EL (cell line): ENCODE measurements at regions not wholly inside any gene's neighbourhood (a gene's known extent, or its start where the extent isn't known, plus 50 kb on each side); places are given as distances from the start of the nearest gene placed in this dataset.

Experiments
- DNase-seq: peaks from one replicate; pipeline ENCODE4 v3.0.0-alpha.2; 2016

DNA sequence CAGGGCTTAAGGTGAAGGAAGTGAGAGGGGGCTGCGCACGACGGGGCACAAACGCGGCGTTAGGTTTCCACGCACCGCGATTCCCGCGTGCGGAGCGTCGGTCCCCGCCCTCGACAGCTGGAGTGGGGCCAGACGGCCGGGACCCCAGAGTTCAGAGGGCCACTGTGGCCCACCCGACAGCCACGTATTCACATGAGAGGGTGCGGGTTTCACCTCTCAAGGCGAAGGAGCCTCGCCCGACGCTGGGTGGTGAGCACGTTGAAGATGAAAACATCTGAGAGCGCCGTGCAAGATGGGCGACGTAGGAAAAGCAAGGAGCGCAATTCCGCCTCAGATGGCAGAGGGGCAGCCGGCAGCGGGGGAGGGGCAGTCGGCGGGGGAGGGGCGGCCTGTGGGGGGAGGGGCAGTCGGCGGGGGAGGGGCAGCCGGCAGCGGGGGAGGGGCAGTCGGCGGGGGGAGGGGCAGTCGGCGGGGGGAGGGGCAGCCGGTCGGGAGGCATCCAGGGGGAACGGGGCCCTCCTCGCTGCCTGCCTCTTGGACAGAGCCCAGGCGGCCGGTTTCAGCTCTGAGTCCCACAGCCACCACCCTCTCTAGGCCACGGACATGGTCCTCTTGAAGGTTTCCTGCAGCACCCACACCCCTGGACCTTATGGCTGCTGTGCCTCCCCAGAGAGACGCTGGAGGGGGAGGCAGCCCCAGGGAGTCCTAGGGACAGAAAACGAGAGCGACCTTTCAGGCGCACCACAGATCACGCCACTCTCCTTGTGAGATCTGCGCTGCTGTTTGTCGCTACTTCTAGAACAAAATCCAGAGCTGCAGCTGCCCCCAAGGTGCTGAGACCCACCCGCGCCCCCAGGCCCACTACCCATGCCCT is 113.7 kb downstream of the DLL1 start:
- DNase-seq: no peak

- DNase-seq: no peak
Observed at GRCh38 chr6:170176136-170176897, 114.6 kb downstream of the DLL1 start.

DNA sequence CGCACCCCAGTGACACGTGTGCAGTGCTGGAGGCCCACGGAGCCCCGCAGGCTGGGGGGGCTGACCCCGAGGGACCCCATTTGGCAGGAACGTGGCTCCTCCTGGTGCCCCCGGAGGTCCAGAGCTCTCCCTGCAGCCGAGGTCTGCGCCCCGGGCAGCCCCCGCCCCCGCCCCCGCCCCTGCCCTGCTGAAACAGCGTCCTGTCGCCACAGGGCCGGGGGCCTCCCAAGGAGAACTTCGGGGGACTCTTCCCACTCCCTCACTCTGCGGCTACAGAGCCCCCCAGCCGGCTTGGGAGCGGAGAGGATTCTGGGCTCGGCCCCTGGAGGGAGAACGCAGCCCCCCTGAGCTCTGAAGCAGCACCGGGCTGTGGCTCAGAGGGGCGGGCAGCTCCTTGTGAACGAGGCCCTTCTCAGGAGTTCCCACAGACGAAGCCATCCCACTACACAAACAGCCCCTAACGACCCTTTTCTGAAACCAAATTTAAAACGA is 115.2 kb downstream of the DLL1 start:
- DNase-seq: no peak

- DNase-seq: no peak
Observed at GRCh38 chr6:170174771-170175643, 115.9 kb downstream of the DLL1 start.

DNA sequence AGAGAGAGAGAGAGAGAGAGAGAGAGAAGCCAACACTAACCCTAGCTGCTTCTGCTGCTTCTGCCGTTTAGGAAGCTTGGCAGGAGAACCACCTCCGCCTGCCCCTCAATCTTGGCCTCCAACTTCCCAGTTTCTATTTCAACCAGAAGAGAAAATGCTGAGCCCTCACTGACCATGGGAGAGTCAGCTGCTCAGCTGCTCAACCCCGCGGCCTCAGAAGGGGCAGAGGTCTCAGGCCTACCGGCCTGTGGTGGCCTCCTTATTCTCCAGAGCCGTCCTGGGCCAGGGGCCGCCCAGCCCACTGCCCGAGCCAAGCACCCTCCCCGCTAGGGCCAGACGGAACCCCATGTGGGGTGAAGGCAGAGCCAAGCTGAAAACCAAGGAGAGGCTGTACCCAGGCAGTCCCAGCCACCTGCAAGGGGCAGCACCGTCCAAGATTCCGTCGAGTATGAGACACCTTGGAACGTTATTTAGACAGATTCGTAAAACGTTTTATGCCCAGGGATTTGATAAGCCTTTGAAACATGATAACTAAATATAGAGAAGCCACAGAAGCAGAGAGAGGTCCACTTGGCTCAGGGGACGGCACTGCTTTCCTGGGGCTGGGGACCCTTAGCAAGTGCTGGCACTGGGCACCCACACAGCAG is 116.6 kb downstream of the DLL1 start:
- no peak for DNase-seq

GRCh38 chr6:170173335-170173881 is 117.5 kb downstream of the DLL1 start:
- no peak for DNase-seq

- no peak for DNase-seq
Observed at GRCh38 chr6:170172825-170173256, 118.0 kb downstream of the DLL1 start.

GRCh38 chr6:170172392-170172791 is 118.5 kb downstream of the DLL1 start:
- DNase-seq: no peak

GRCh38 chr6:170167657-170168159 is 123.2 kb downstream of the DLL1 start:
- no peak for DNase-seq

- no peak for DNase-seq
Observed at GRCh38 chr6:170166511-170167122, 124.3 kb downstream of the DLL1 start.

DNA sequence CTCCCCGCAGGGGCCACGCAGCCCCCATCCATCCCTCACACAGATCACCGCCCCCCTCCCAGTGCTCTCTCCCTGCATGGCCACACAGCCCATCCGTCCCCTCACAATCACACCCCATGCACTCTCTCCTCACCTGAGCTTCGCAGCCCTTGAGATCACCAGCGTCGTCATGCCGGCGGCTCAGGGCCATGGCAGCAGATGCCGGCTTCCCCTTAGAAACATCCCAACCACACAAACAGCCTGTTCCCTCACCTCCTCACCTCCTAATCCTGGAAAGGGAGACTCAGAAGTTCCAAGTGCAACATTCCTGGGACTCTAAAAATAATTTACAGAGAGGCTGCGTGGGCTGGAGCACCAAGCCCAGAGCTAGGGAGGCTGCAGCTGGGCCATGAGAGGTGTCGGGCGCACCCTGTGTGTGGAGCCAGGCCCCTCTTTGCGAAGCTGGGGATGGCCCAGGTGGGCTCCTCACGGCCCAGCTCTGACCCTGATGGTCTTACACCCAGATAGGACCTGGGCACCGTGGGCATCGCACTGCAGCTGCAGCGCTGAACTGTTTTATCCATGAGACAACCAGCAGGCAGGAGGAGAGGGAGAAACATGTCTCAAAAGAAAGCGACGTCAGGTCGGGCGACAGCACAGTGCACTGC is 125.3 kb downstream of the DLL1 start:
- no peak for DNase-seq

GRCh38 chr6:170165085-170165470 is 125.8 kb downstream of the DLL1 start:
- no peak for DNase-seq

DNA sequence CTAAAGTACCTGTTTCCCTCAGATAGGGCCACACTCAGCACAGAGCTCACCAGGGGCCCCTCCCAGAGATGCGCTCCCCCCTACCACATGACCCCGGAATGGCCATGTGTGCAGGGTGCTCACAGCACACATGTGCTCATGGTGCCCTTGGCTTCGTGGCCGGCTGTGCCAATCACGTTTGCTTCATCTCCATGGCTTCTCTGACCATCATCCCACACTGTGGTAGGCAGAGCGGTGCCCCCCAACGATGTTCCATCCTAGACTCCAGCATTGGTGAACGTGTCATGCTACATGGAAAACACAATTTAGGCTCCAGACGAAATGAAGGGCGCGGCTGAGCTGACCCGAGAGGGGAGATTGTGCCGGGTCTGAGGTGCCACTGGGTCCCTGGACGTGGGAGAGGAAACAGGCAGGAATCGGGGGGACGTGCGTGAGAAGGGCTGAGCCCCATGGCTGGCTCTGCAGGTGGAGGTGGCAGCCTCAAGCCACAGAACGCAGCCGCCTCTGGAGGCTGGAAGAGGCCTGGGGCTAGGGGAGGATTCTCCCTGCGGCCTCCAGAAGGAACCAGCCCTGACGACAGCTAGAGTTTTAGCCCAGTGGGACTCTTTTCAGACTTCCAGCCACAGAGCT is 126.5 kb downstream of the DLL1 start:
- DNase-seq: no peak

DNA sequence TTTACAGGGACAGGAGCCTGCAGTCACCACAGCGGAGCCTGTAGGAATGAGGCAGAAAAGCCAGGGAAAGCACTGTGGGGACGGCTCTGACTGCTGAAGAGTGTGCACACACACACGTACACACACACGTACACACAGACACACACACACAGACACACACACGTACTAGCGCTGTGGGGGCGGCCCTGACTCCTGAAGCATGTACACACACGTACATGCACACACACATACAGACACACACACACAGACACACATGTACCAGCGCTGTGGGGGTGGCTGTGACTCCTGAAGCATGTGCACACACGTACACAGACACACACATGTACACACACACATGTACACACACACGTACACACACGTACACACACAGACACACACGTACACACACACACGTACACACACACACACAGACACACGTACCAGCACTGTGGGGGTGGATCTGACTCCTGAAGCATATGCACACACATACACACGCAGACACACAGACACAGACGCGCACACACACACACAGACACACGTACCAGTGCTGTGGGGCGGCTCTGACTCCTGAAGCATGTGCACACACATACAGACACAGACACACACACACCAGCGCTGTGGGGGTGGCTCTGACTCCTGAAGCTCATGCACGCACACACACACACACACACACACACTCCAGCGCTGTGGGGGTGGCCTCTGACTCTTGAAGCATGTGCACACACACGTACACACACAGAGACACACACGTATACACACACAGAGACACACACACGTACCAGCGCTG is 127.3 kb downstream of the DLL1 start:
- no peak for DNase-seq

DNA sequence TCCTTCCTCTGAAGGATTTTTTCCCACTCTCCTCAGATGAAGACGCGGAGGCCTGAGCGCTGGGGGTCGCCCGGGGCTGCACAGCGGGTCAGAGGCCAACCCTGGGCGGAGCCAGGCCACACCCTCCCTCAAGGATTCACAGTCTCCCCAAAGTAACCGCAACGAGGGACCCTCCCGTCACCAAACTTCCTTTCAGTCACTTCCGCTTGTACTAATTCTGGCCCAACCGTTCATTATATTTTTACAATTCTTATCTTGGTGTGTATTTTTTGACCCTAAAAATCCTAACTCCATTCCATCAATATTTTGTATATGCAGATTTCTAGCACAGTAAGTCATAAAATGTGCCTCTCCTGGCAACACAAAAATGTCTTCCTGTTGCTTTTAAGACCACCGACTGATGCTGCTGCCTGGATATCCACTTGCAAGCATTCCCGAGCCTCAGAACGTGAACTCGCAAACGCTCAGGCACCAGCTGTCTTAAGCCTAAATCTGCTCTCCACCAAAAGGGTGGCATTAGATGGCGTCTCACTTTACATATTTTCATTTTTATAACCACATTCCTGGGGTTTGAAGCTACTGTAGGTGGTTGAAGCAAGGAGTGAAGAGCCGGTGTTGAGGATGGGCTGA is 128.0 kb downstream of the DLL1 start:
- no peak for DNase-seq

DNA sequence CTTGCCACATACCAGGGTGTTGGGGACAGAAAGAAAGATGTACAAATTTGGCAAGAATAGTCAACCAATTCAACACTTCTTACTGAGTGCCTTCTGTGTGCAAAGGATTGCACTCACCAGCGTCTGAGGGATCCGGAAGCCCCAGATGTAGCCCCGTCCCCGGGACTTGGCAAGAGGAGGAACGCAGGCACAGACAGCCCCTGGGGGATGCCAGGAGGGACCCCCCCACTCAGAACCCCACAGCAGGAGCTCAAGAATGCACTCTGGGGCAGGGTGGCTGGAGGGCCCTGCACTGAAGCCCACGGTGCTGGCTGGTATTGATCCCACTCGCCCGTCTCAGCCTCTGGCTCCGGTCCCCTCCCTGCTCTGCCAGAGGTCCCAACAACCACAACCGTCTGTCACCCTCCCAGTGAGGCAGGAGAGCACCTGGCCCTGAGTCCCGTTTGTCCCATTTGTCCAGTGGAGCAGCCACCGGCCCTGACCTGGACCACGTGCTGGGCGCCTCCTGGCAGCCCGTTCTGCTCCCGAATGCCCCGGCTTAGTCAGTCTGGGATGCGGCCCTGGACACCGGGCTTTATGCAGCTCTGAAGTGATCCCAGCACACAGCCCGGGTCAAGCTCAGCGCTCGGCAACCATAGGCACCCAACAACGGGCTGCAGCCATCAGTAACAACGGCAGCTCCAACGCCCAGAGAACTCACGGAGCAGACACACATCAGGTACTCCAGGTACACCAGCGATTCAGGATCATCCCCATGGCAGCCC is 128.7 kb downstream of the DLL1 start:
- DNase-seq: no peak

DNA sequence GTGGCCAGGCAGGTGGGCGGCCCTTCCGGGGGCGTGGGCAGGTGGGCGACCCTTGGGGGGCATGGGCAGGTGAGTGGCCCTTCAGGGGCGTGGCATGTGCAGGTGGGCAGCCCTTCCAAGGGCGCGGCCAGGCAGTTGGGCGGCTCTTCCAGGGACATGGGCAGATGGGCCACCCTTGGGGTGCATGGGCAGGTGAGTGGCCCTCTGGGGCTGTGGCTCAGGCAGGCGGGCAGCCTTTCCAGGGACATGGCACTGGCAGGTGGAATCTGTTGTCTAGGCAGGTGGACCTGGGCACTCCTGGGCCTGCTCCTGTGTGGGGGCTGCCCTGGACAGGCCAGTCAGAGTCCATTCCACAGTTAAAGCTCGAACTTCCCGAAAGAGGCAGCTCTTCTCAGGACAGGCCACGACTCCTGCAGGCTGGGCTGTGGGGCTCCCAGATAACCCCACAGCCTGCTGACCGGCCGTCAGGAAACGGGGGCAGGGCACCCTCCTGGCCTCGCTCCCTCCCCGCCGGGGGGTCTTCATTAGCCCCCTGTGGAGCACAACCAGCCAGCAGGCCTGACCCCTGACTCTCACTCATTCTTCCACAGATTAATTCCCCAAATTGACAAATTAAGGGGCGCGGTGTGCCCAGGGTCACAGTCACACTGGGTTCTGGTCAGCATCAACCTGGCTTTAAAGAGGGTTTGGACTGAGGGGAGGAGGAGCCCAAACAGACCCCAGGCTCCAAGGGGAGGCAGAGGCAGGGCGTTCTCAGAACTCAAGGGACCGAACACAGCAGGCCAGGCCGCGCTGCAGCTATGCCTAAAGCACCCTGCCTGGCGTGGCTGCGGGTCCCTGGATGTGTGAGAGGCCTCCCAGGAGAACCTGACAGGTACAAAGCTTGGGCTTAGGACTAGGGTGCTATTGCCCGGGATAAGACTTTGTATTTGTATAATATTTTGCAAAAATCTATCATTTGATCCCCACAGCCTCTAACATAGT is 130.0 kb downstream of the DLL1 start:
- DNase-seq: no peak
